Left colon (tissue), 2 donors: ENCODE measurements at regions not wholly inside any gene's neighbourhood (a gene's known extent, or its start where the extent isn't known, plus 50 kb on each side); places are given as distances from the start of the nearest gene placed in this dataset.
A peak's percentile ranks its signal among the peaks of the same experiment; 100 is the strongest.

Experiments used
- ATAC-seq: fragments of 200-7000 bp; cut with Tn5 transposase; one replicate; pipeline ENCODE4 v1.9.1; 2020; ENCODE audit warnings: mild to moderate bottlenecking, moderate library complexity
- DNase-seq, 2 donors: peaks; one replicate each; pipeline ENCODE4 v3.0.0-alpha.2; 2020
- intact Hi-C, 2 donors: fragments of 100-400 bp; cut with DNase I in 1 of 2; cut with micrococcal nuclease in 1 of 2; formaldehyde crosslinking; loops; one replicate each; pipeline versions ENCODE4 v1.11.2 to v1.14.0; 2022; cut with DNase I, micrococcal nuclease
- donor health status: DM: no; HTN: no; CAD: no.
- donor health status: DM: yes; HTN: yes; CAD: no.

- intact Hi-C loops: loop anchor here in 1 of 2 donors (10.0 kb wide), 1 partner anchor 770 kb away; no protein-coding TSS in a partner anchor
- DNase-seq (no peak), ATAC-seq (no peak)
Measured at GRCh38 chr12:91805031-91805430, 340.6 kb downstream of the BTG1 start.

DNA sequence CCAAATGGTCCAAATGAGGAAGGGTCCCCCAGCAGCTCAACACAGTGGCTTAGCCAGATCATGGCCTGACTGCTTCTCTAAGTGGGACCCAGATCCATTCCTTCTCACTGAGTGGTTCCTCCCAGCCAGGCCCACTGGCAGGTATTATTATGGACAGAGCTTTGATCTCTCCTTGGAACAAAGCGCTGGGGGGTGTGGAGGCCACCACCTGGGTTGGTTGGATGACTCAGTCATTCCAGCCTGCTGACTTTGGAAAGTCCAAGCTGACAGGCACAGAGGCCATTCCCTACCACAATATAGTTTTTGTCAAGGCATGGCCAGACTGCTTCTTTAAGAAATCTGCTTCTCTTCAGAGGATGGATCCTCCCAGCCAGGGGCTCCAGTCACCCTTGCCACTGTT, 341.1 kb downstream of the BTG1 start:
- ATAC-seq (no peak), DNase-seq (no peak)
- intact Hi-C loops: loop anchor here in 1 of 2 donors (10.0 kb wide), 1 partner anchor 770 kb away; no protein-coding TSS in a partner anchor

DNA sequence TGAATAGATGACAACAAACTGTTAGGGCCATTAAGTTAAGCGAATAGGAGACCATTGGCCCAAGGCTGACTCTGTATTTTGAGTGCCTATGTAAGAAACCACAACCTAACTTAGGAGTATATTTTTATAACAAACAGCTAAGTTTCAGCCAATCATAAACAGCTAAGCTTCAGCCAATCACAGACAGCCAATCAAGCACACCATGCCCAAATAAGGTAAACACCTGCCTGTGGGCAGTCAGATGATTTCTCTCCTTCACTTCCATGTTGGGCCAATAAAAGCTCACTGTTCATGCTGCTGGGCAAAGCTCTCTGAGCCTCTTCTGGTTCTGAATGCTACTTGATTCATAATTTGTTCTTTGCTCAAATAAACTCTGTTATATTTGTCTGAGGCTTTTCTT, 344.6 kb downstream of the BTG1 start:
- ATAC-seq (no peak), DNase-seq (no peak)
- intact Hi-C loops: loop anchor here in 1 of 2 donors (10.0 kb wide), 1 partner anchor 774 kb away; no protein-coding TSS in a partner anchor

DNA sequence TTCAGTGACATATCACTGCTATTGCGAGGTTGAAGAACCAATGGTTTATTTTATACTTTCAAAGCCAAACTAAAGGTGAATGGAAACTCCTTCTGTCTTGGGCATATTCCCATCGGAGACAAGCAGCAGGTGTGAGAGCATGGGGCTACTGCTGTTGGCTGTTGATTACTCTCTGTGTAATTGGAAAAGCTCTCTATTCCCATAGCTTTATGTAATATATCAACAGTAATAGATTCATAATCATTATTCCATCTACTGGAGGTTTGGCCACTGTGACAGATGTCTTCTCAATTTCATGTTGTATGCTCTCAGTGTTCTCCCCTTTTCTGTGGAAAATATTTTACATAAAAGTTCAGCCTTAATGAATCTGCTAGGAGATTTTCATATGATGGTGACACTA, 352.0 kb downstream of the BTG1 start:
- ATAC-seq: no peak
- intact Hi-C loops: no loop called here
- DNase-seq: no peak

DNA sequence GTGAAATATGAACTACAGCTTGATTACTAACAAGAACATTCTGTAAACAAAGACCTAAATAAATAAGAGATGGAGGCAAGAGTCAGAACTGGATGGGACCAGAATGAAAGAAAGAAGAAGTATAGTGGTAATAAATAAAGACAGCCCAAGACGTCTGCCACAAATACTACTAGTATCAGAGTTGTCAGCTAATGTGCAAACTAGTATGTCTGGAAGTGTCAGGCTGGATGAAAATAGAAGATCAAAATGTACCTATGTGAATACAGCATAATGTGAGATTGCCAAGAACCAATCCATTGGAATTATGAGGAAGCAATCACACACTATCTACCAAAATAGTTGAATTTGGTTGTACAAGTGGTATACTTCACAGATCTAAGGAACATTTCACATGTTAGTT, 353.0 kb downstream of the BTG1 start:
- ATAC-seq: no peak
- intact Hi-C loops: no loop called here
- no peak for DNase-seq

DNA sequence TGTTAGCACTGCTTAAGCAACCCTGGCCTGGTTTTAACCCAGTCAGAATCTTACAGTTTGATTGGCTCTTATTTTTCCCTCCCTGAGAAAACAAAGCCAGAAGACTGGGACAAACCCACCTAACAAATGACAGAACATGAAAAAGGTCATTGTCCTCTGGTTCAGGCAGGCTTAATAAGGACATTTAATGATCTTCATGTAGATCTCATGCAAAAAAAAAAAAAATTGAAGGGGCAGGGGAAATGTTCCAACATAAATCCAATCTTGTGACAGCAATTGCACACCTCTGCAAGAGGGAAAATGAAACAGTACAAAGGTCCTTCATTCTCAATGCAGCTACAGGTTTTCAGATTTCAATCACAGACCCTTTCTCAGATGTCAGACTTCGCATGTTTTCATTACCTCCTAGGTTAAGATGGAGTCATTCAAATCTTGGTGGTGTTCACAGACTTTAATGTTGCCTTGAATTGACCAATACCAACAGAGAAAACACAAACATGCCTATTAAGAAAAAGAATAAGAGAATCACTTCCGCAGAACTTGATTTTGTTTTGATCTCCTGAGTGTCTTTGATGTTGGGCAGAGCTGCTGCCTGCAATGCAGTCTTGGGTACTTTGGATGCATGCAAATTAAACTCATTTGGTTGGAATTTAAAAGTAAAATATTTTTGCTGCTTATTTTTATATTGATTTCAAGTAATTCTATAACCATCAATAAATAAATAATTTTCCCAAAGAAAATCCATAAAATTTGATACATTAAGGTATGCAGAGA, 359.0 kb downstream of the BTG1 start:
- intact Hi-C loops: no loop called here
- DNase-seq (no peak), ATAC-seq (no peak)

GRCh38 chr12:91785655-91786498, 359.8 kb downstream of the BTG1 start:
- ATAC-seq: peak; percentile 13
- DNase-seq: no peak
- intact Hi-C loops: no loop called here

- DNase-seq (no peak), ATAC-seq (no peak)
- intact Hi-C loops: no loop called here
Measured at GRCh38 chr12:91781114-91781513, 364.5 kb downstream of the BTG1 start.

GRCh38 chr12:91778938-91779400, 366.7 kb downstream of the BTG1 start:
- intact Hi-C loops: no loop called here
- ATAC-seq (peak; percentile 98), DNase-seq (peak; percentile 13 to 33)

DNA sequence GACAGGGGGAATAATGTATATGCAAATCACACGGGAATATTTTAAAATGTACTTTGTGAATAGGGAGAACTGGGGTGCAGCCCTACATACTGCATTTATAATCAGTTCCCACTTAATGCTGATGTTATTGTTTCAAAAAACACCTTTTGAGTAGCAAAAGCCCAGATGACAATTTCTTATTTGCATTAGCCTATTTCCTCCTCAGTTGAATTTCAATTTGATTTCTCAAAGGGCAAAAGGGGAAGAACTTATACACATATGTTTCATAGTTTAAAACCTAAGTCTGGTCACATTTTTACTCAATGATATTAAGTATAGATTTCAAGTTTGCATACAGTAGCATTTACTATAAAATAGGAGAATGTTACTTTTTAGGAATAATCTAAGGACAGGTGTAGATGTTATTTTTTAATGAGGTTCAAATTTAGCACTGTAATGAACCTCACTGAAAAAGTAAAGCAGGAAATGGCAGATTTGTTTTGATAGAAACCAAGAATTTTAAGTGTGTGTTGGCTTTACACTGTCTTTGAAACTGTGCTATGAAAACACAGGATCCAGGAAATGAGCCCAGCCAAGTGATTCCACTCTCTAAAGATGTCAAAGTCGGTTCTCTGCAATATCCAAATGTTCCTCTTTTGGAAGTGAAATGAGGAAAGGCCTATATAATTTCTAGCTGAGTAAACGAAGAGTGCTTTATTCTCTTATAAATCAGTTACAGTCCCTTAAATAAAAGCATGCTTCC, 367.4 kb downstream of the BTG1 start:
- DNase-seq: no peak
- ATAC-seq: peak; percentile 57
- intact Hi-C loops: no loop called here

- no peak for ATAC-seq
- no peak for DNase-seq
- intact Hi-C loops: no loop called here
Measured at GRCh38 chr12:91777268-91777992, 368.2 kb downstream of the BTG1 start.

- intact Hi-C loops: no loop called here
- DNase-seq: no peak
- no peak for ATAC-seq
Measured at GRCh38 chr12:91774434-91774921, 371.2 kb downstream of the BTG1 start.

GRCh38 chr12:91773749-91774429, 371.8 kb downstream of the BTG1 start:
- ATAC-seq (no peak), DNase-seq (no peak)
- intact Hi-C loops: no loop called here

DNA sequence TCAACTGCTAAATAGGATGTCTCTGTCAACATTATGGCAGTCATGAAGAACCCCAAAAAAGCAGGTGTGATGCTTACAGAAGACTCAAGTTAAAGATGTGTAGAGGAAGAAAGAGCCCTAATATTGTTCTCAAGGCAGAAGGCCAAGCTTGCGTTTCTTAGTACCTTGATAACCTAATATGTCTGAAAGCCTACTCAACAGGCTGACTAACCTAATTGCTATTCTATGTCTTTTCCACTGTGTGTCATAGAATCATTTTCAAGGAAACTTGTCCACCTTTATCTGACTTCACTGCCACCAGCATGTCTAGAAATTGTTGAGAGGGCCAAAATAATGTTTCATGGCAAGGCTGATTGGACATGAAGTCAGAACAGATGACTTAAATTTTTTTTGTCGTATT, 373.2 kb downstream of the BTG1 start:
- no peak for ATAC-seq
- intact Hi-C loops: no loop called here

GRCh38 chr12:91769736-91770135, 375.9 kb downstream of the BTG1 start:
- ATAC-seq: no peak
- intact Hi-C loops: no loop called here
- DNase-seq: no peak

More for the DNA sequence above, 373.2 kb downstream of the BTG1 start:
- DNase-seq: no peak

DNA sequence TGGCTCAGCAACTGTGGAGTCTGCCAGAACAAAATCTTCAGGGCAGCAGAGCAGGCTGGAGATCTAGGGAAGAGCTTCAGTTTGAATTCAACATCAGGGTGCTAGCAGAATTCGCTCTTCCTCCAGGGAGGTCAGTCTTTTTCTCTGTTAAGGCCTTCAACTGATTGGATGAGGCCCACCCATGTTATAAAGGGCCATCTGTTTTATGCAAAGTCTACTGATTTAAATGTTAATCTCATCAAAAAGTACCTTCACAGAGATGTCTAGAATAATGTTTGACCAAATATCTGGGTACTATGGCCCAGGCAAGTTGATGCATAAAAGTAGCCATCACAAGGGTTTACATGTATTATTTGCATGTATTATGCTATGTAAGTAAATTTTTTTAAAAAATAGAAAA, 378.4 kb downstream of the BTG1 start:
- intact Hi-C loops: no loop called here
- DNase-seq (no peak), ATAC-seq (no peak)

DNA sequence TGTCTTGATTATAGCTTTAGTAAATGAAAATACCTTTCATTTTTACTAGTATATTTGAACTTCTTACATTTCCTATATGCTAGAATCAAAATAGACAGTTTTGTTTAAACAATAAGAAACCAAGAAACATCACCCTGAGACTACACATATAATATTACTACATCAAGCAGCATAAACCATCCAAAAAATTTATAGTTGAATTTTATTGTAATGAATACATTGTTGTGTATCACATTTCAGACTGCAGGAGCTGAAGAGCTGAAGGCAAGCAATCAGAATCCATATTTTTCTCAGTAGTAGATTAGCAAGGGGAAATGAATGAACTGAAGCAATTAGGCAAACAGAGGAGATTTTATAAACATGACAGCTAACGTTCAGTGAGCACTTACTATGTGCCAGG, 379.2 kb downstream of the BTG1 start:
- intact Hi-C loops: no loop called here
- no peak for ATAC-seq
- no peak for DNase-seq
